A172 (cell line): ENCODE measurements at regions not wholly inside any gene's neighbourhood (a gene's known extent, or its start where the extent isn't known, plus 50 kb on each side); places are given as distances from the start of the nearest gene placed in this dataset.
"Not testable (repeated sequence)": the region's sequence is repeated elsewhere in the genome, so short reads cannot be mapped to it uniquely, and the experiment has no call there.

Experiments used
- DNase-seq: peaks from one replicate; pipeline ENCODE4 v3.0.0-alpha.2; 2015; ENCODE audit warnings: low spot score

- DNase-seq, result no peak
Measured at GRCh38 chr2:55811048-55811447, 112.5 kb downstream of the EFEMP1 start.

DNA sequence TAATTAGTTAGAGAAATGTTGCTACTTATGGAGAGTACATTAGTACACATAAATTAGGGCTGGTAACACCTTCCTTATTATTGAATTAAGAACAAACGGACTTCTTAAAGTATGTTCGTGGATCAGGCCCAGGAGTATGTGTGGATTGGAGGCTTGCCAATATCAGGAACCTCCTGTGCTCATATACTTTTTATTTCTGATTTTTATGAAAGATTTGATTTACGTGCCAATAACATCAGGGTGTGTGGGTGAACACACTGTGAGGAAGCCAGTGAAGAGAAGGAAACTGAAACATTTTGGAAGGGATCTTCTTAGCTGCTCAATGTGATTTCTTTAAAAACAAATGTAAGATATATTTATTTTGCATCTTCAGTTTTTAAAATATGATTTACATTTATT, 113.0 kb downstream of the EFEMP1 start:
- DNase-seq, result no peak

DNA sequence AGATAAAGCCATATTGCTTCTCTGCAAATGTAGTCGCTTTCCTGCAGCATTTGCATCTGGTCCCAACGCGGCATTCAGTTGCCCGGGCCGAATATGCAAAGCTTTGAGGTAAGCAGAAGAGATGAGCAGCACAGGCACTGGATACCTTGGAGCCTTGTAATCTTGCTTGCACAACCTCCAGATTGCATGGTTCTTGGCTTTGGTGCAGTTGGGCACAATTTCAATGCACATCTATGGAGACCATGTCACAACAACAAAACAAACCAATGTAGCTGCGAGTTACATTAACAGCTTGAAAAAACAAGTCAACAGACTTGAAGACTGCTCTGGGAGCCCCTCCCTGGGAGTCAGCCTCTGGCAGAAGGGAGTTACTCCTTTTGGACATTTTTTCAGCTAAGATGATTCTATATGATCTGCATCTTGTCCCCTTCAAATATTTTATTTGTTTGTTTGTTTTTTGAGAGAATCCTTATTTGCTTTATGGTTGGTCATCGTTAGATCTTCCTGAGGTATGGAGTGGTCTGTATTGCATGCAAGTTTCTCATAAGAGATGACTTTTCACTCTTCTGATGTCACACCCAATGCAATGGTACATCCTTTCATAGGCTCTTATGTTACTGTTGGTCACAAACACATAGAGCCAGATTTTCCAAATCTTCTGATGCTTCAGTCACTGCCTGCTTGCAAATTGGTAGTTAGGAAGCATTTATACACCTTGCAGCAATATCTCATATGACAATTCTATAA, 113.5 kb downstream of the EFEMP1 start:
- no peak for DNase-seq

DNA sequence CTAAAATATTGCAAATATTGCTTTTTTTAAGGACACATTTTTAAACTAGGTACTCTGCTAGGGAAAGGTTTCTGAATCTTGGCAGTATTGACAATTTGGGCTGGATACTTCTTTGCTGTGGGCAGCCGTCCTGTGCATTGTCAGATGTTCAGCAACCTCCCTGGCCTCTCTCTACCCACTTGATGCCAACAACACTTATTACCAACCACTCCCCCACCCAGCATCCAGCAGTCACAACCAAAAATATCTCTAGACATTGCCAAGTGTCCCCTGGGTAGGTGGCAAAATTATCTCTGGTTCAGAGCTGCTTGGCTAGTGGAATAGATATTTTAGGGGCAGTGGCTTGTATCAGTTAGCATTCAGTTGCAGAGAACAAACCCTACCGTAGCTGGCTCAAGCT, 114.3 kb upstream of the PNPT1 start:
- no peak for DNase-seq

GRCh38 chr2:55805686-55806085, 112.0 kb upstream of the PNPT1 start:
- no peak for DNase-seq

DNA sequence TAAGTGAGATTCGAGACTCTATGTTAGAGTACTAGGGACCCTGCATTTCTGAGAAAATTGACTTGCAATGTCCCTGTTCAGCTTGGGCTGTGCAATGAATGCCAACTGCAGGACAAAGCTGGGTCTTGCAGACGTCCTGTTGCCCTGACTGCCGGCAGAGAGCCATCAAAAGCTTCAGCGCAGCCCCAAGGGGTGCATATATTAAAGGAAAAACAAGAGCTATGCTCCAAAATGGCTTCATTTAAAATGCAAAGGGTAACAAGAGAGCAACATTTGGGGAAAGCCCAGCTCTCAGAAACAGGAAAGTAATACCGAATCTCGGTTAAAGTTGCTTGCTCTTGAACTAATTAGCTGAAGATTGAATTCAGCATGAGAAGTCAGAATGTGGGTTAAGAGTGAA, 110.9 kb upstream of the PNPT1 start:
- DNase-seq, result no peak

- DNase-seq, result no peak
Measured at GRCh38 chr2:55802067-55802466, 108.4 kb upstream of the PNPT1 start.

GRCh38 chr2:55801436-55801835, 107.8 kb upstream of the PNPT1 start:
- no peak for DNase-seq

GRCh38 chr2:55799624-55800023, 106.0 kb upstream of the PNPT1 start:
- DNase-seq, result not testable (repeated sequence)

DNA sequence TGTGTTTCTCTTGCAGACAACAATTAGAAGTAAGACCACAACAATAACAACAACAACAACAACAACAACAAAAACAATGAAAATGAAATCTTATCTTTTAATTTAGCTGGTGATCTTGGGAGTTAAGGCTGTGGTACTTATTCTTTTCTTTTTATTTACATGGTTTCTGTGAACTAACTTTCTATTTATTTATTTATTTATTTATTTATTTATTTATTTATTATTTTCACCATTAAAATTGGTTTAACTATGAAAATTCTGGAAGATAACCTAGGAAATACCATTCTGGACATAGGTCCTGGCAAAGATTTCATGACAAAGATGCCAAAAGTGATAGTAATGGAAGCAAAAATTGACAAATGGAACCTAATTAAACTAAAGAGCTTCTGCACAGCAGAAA, 102.5 kb upstream of the PNPT1 start:
- DNase-seq, result no peak

DNA sequence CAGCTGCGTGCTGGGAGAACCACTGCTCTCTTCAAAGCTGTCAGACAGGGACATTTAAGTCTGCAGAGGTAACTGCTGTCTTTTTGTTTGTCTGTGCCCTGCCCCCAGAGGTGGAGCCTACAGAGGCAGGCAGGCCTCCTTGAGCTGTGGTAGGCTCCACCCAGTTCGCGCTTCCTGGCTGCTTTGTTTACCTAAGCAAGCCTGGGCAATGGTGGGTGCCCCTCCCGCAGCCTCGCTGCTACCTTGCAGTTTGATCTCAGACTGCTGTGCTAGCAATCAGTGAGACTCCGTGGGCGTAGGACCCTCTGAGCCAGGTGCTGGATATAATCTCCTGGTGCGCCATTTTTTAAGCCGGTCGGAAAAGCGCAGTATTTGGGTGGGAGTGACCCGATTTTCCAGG, 100.0 kb upstream of the PNPT1 start:
- DNase-seq, result not testable (repeated sequence)

DNA sequence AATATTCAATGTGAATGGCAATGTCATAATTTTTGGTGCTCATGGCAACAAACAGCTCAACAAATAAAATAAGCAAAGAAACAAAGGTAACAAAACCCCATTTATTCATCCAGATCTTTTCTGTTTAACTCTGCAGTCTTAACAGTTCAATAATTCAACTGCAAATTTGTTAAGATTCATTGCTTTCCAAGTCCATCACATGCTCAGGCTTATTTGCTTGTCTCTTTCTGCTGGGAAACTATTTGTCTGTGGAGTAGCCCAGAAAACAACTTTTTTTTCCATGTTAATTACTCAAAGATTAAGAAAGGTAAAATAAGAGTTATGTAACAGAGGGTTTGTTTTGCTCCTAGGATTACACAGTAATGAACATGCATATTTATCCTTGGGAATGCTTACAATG, 92.6 kb upstream of the PNPT1 start:
- DNase-seq, result no peak

DNA sequence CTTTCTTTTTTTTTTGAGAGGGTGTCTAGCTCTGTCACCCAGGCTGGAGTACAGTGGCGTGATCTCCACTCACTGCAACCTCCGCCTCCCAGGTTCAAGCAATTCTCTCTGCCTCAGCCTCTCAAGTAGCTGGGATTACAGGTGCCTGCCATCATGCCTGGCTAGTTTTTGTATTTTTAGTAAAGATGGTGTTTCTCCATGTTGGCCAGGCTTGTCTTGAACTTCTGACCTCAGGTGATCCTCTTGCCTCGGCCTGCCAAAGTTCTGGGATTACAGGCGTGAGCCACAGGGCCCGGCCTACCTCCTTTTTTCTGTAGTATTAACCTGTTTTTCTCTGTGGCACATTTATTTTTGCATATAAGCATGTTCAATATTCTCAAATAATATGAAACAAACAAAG, 90.1 kb upstream of the PNPT1 start:
- DNase-seq, result not testable (repeated sequence)

GRCh38 chr2:55782528-55783173, 89.0 kb upstream of the PNPT1 start:
- no peak for DNase-seq

- no peak for DNase-seq
Measured at GRCh38 chr2:55781542-55781941, 87.9 kb upstream of the PNPT1 start.

GRCh38 chr2:55780697-55781096, 87.1 kb upstream of the PNPT1 start:
- peak; percentile 10 for DNase-seq

DNA sequence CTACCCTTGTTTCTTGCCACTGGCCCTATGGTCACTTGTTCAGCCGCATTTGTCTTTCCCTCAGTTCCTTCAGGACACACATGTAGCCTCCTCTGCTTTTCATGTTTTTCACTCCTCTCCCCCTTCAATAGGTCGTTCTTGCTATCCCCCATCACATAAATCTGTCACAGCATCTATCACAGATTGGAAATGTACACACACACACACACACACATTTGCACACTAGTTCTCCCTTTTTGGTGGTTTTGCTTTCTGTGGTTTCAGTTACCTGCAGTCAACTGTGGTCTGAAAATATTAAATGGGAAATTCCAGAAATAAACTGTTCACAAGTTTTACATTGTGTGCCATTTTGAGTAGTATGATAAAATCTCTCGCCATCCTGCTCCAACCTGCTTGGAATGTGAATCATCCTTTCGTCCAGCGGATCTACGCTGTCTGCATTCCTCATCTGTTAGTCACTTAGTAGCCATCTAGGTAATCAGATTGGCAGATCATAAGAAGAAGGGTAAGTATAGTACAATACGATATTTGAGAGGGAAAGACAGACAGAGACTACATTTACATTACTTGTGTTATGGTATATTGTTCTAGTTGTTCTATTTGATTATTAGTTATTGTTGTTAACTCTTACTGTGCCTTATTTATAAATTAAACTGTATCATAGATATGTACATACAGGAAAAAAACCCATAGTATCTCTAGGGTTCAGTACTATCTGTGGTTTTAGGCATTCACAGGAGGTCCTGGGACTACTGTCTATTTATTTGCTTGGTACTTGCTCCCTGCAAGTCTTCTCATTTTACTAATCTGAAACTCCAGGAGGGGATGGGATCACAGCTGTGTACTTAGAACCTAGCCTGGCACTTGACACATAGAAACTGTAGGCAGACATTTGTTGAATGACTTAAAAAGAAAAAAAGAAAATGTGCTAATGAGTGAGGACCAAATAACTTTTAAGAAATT, 86.1 kb upstream of the PNPT1 start:
- DNase-seq, result peak; percentile 96

- DNase-seq, result no peak
Measured at GRCh38 chr2:55776966-55777365, 83.3 kb upstream of the PNPT1 start.

- DNase-seq, result no peak
Measured at GRCh38 chr2:55776479-55776878, 82.8 kb upstream of the PNPT1 start.

DNA sequence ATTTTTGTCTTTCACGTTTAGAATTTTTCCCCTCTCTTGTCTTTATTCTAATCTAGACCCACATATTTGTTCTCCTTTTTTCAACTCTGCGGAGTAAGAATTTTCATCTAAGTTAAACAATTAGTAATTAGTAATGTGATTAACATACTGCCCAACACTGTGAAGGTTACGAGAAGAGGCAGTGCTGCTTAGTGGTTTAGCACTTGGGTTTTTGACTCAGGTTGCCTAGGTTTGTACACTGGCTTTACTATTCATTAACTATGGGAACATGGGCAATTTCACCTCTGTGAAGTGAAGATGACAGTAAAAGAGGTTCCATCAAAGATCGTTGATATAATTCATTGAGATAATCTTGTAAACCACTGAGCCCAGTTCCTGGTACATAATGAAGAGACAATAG, 82.2 kb upstream of the PNPT1 start:
- no peak for DNase-seq

- not testable (repeated sequence) for DNase-seq
Measured at GRCh38 chr2:55773651-55774050, 80.0 kb upstream of the PNPT1 start.
